MM.1S (cell line): ENCODE measurements at regions not wholly inside any gene's neighbourhood (a gene's known extent, or its start where the extent isn't known, plus 50 kb on each side); places are given as distances from the start of the nearest gene placed in this dataset.

Experiments
- EZH2 ChIP-seq: fragments of 300-600 bp; sonication (generic); optimal IDR thresholded peaks from 2 replicates; pipeline ENCODE3; 2017; ENCODE audit warnings: low read depth, mild to moderate bottlenecking, antibody characterized with exemption, low read length, mixed read lengths
- TF ChIP-seq, protein P1 (sequence below): fragments of 300-600 bp; sonication (generic); IDR thresholded peaks from 2 replicates; pipeline ENCODE4 v1.5.1; 2016; ENCODE audit warnings: antibody characterized with exemption, low read length, mixed read lengths

DNA sequence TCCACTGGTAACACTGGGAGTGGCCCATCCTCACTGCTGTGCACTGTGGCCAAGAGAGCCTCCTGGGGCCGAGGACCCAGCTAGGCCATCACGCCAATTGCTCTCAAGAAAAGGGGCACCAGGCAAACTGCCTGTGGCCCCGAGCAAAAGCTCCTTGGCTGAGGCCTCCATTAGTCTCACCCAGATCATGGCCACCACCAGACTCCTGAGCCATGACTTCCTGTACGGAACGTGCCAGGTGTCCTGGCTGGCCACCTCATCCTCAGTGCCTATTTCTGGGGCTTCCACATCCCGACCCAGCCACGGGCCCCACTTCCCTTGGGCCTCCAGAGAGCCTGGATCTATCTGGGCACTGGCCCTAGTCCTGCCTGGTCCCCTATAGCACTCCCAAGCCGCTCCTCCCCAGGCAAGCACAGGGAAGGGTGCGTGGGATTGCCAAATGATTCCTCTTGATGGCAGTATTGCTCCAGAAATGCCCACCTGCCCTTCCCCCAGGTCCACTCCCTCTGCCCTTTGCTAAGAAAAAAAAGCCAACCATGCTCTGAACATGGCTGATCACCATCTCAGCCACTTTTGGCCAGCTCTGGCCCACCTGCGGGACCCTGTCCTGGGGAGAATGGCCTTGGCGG lies 212.6 kb upstream of the AGTR2 start:
- TF ChIP-seq, protein P1, sequence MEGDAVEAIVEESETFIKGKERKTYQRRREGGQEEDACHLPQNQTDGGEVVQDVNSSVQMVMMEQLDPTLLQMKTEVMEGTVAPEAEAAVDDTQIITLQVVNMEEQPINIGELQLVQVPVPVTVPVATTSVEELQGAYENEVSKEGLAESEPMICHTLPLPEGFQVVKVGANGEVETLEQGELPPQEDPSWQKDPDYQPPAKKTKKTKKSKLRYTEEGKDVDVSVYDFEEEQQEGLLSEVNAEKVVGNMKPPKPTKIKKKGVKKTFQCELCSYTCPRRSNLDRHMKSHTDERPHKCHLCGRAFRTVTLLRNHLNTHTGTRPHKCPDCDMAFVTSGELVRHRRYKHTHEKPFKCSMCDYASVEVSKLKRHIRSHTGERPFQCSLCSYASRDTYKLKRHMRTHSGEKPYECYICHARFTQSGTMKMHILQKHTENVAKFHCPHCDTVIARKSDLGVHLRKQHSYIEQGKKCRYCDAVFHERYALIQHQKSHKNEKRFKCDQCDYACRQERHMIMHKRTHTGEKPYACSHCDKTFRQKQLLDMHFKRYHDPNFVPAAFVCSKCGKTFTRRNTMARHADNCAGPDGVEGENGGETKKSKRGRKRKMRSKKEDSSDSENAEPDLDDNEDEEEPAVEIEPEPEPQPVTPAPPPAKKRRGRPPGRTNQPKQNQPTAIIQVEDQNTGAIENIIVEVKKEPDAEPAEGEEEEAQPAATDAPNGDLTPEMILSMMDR: no peak; the same call in 1 of the 2 replicates
- no peak for TF ChIP-seq EZH2
